SK-N-SH (cell line): ENCODE measurements at regions not wholly inside any gene's neighbourhood (a gene's known extent, or its start where the extent isn't known, plus 50 kb on each side); places are given as distances from the start of the nearest gene placed in this dataset.

Experiments
- CTCF ChIA-PET: fragments of 300-600, 350-600 bp; formaldehyde crosslinking; extraction: SDS; loops from one replicate; lab custom pipeline; 2021; lab: Yijun Ruan, JAX
- POLR2A ChIA-PET: fragments of 350-600 bp; sonication (Branson Sonifier 250); formaldehyde crosslinking; extraction: SDS; loops from one replicate; lab custom pipeline; 2020; ENCODE audit warnings: antibody characterized with exemption, inconsistent platforms; lab: Yijun Ruan, JAX
- DNase-seq: peaks from one replicate; pipeline ENCODE4 v3.0.0; 2012
- H2AFZ ChIP-seq: fragments of 200-600 bp; sonication (generic); 2 replicates; pipeline ENCODE4 v1.8.1; 2016; ENCODE audit warnings: antibody characterized with exemption, mild to moderate bottlenecking, low read depth
- H3F3A ChIP-seq: fragments of 200-600 bp; sonication (generic); replicated peaks from 2 replicates; pipeline ENCODE3; 2016; ENCODE audit warnings: antibody characterized with exemption, mild to moderate bottlenecking; ENCODE audit not compliant: insufficient read depth
- H3K27ac ChIP-seq, 2 experiments: fragments of 200-500 bp in 1 of 2; fragments of 200-600 bp in 1 of 2; sonication (Bioruptor generic) in 1 of 2; sonication (generic), shearing (Covaris generic) in 1 of 2; 2 replicates each; pipeline versions ENCODE4 v1.5.1 to v1.6.1; 2014 to 2016; ENCODE audit warnings: low read depth in 2 of 2, inconsistent platforms in 1 of 2, low read length in 1 of 2, mild to moderate bottlenecking in 1 of 2, mixed read lengths in 1 of 2
- H3K27me3 ChIP-seq: fragments of 200-600 bp; sonication (generic), shearing (Covaris generic); 2 replicates; pipeline ENCODE4 v1.6.1; 2016; ENCODE audit warnings: mixed run types; ENCODE audit not compliant: insufficient read depth
- H3K36me3 ChIP-seq, 2 experiments: fragments of 200-500 bp in 1 of 2; fragments of 200-600 bp in 1 of 2; sonication (Bioruptor generic) in 1 of 2; sonication (generic) in 1 of 2; replicated peaks in 1 of 2; 2 replicates each; pipeline versions ENCODE3 to v1.5.1; 2014 to 2016; ENCODE audit warnings: low read length in 1 of 2, mild to moderate bottlenecking in 1 of 2; ENCODE audit not compliant: insufficient read depth in 2 of 2, control insufficient read depth in 1 of 2
- H3K4me1 ChIP-seq, 2 experiments: fragments of 200-500 bp in 1 of 2; fragments of 200-600 bp in 1 of 2; sonication (Bioruptor generic) in 1 of 2; sonication (generic), shearing (Covaris generic) in 1 of 2; 2 replicates each; pipeline versions ENCODE4 v1.5.1 to v1.6.1; 2014 to 2016; ENCODE audit warnings: low read depth in 1 of 2, low read length in 1 of 2, mixed run types in 1 of 2; ENCODE audit not compliant: insufficient read depth in 2 of 2, control insufficient read depth in 1 of 2
- H3K4me2 ChIP-seq: fragments of 200-600 bp; sonication (generic), shearing (Covaris generic); 2 replicates; pipeline ENCODE4 v1.6.1; 2017; ENCODE audit warnings: mixed run types
- H3K4me3 ChIP-seq, 2 experiments: fragments of 200-500 bp in 1 of 2; fragments of 200-600 bp in 1 of 2; sonication (Bioruptor generic) in 1 of 2; sonication (generic), shearing (Covaris generic) in 1 of 2; 2 replicates each; pipeline versions ENCODE4 v1.5.1 to v1.8.1; 2014 to 2016; ENCODE audit warnings: low read depth in 2 of 2, inconsistent platforms in 1 of 2, low read length in 1 of 2, mild to moderate bottlenecking in 1 of 2, mixed read lengths in 1 of 2, moderate library complexity in 1 of 2
- H3K79me2 ChIP-seq: fragments of 200-600 bp; sonication (generic); 2 replicates; pipeline ENCODE4 v1.8.1; 2017; ENCODE audit warnings: mild to moderate bottlenecking; ENCODE audit not compliant: insufficient read depth
- H3K9ac ChIP-seq: fragments of 200-600 bp; sonication (generic); 2 replicates; pipeline ENCODE4 v1.6.1; 2017; ENCODE audit warnings: mixed run types
- H3K9me2 ChIP-seq: fragments of 200-600 bp; sonication (generic); 2 replicates; pipeline ENCODE4 v1.6.1; 2017; ENCODE audit warnings: mixed run types
- H3K9me3 ChIP-seq: fragments of 200-600 bp; sonication (generic); 2 replicates; pipeline ENCODE4 v1.6.1; 2017; ENCODE audit warnings: mixed run types, mild to moderate bottlenecking, moderate library complexity
- H4K20me1 ChIP-seq: fragments of 200-600 bp; sonication (generic); 2 replicates; pipeline ENCODE4 v1.6.1; 2017; ENCODE audit warnings: mild to moderate bottlenecking, mixed run types; ENCODE audit not compliant: insufficient read depth
- CHD2 ChIP-seq: fragments of 150-350 bp; IDR thresholded peaks from 2 replicates; pipeline ENCODE4 v1.6.1; 2018; ENCODE audit warnings: low read length; ENCODE audit not compliant: partially characterized antibody
- ELF1 ChIP-seq: IDR thresholded peaks from 2 replicates; pipeline ENCODE4 v1.4.0; 2012
- EP300 ChIP-seq, 2 experiments: IDR thresholded peaks; 2 replicates each; pipeline versions ENCODE4 v1.4.0 to v1.6.1; 2012; ENCODE audit warnings: borderline replicate concordance in 1 of 2, low read depth in 1 of 2, low read length in 1 of 2
- FOSL2 ChIP-seq: IDR thresholded peaks from 2 replicates; pipeline ENCODE4 v1.4.0; 2012; ENCODE audit warnings: low read depth, mild to moderate bottlenecking, moderate library complexity, borderline replicate concordance
- FOXJ3 ChIP-seq: sonication (generic); formaldehyde crosslinking; IDR thresholded peaks from 2 replicates; pipeline ENCODE4 v1.5.1; 2020; ENCODE audit warnings: mild to moderate bottlenecking, missing genetic modification reagents
- GABPA ChIP-seq: IDR thresholded peaks from 2 replicates; pipeline ENCODE4 v1.4.0; 2012; ENCODE audit warnings: low read depth, mild to moderate bottlenecking
- JUND ChIP-seq: IDR thresholded peaks from 2 replicates; pipeline ENCODE4 v1.4.0; 2012
- MEF2A ChIP-seq: IDR thresholded peaks from 2 replicates; pipeline ENCODE4 v1.4.0; 2012; ENCODE audit warnings: low read depth, borderline replicate concordance
- RAD21 ChIP-seq: IDR thresholded peaks from 2 replicates; pipeline ENCODE4 v1.6.1; 2012; ENCODE audit warnings: mild to moderate bottlenecking, low read length
- RCOR1 ChIP-seq: fragments of 150-350 bp; IDR thresholded peaks from 2 replicates; pipeline ENCODE4 v1.6.1; 2017; ENCODE audit warnings: antibody characterized with exemption, low read length
- SIN3A ChIP-seq: IDR thresholded peaks from 2 replicates; pipeline ENCODE4 v1.6.1; 2012; ENCODE audit warnings: low read depth, mild to moderate bottlenecking, low read length, moderate library complexity, borderline replicate concordance
- WGBS: methylation state at CpG from one replicate; pipeline ENCODE4 v1.1.6; 2017; ENCODE audit warnings: low lambda C conversion rate; 5-methylcytosine and 5-hydroxymethylcytosine counted together
- TF ChIP-seq, protein P1 (sequence below): fragments of 150-350 bp; IDR thresholded peaks from 2 replicates; pipeline ENCODE4 v1.6.1; 2017; ENCODE audit warnings: antibody characterized with exemption, low read length, low read depth, borderline replicate concordance
- TF ChIP-seq, protein P2 (sequence below): IDR thresholded peaks from 2 replicates; pipeline ENCODE4 v1.6.1; 2012; ENCODE audit warnings: mild to moderate bottlenecking, low read depth, low read length, moderate library complexity
- TF ChIP-seq, protein P3 (sequence below): fragments of 150-350 bp; IDR thresholded peaks from 2 replicates; pipeline ENCODE4 v1.6.1; 2016; ENCODE audit warnings: mild to moderate bottlenecking, low read depth, low read length

DNA sequence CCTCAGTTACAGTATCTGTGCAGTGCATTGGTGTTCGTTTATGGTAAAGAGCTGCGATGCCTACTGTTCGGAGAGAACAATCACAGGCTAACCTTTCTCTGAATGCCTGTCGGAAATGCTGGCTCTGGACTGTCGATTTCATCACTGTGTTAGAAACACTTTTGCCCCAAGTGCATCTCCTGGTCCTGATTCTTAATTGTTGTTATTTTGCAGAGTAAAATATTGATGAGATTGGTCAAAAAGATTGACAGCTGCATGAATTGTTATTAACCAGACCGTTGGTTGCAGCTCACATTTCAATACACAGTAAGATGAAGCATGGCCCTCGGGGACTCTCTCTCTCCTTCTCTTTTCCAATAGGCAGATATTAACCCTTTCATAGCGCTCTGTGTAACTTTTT, 557.4 kb upstream of the ADARB2 start:
- Histone ChIP-seq H3K36me3 (no peaks in the 10 kb centered on the region), H3K4me3 (no peak overlapping the region), H3K9me2 (no peaks in the 10 kb centered on the region), H3K9me3 (no peaks in the 10 kb centered on the region), H2AFZ (no peak overlapping the region), H3K27ac (no peak overlapping the region), H4K20me1 (no peaks in the 10 kb centered on the region), H3F3A (no peaks in the 10 kb centered on the region), H3K9ac (no peak overlapping the region), H3K27me3 (no peaks in the 10 kb centered on the region), H3K4me2 (no peak overlapping the region), H3K79me2 (no peaks in the 10 kb centered on the region), H3K4me1 (no peaks in the 10 kb centered on the region)
- ChIA-PET POLR2A (no interaction called here), CTCF (interaction anchor here (0.7 kb wide), 1 partner anchor 9 kb away, joined by 3 read pairs; no protein-coding TSS in a partner anchor)
- WGBS, result 30% methylated on average over 8 of the region's 8 CpGs
- no peak for TF ChIP-seq GABPA
- no peak for TF ChIP-seq RCOR1
- TF ChIP-seq, protein P1, sequence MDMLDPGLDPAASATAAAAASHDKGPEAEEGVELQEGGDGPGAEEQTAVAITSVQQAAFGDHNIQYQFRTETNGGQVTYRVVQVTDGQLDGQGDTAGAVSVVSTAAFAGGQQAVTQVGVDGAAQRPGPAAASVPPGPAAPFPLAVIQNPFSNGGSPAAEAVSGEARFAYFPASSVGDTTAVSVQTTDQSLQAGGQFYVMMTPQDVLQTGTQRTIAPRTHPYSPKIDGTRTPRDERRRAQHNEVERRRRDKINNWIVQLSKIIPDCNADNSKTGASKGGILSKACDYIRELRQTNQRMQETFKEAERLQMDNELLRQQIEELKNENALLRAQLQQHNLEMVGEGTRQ, result no peak
- no peak for TF ChIP-seq SIN3A
- TF ChIP-seq FOSL2, result no peak
- TF ChIP-seq FOXJ3 (CRISPR knock-in tag), result no peak
- no peak for TF ChIP-seq CHD2
- TF ChIP-seq RAD21, result no peak
- no peak for DNase-seq

DNA sequence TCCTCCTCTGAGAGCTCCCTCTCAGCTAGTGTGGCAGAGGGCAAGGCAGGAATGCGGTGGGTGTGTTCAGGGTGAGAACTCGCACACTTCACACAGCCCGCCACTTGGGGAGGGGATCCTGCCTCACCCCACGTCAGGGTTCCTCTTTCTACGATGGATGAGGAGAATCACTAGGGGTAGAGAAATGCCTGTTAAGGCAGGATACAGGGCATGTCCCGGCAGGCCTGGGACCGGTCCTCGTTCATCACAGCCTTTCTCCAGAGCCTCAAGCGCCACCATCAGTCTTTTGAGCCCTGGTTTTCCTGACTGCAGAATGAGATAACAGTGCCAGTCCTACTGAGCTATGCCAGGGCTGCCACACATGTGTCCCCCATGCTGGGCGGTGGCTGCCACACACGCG, 546.7 kb upstream of the ADARB2 start:
- Histone ChIP-seq H3K9ac (no peak overlapping the region), H2AFZ (no peak overlapping the region), H3K27me3 (no peaks in the 10 kb centered on the region), H3K27ac (no peak overlapping the region), H3F3A (no peaks in the 10 kb centered on the region), H3K9me2 (no peaks in the 10 kb centered on the region), H3K79me2 (no peaks in the 10 kb centered on the region), H4K20me1 (no peaks in the 10 kb centered on the region), H3K4me3 (no peak overlapping the region), H3K9me3 (no peaks in the 10 kb centered on the region)
- DNase-seq, result no peak
- TF ChIP-seq GABPA (no peak), ELF1 (no peak), MEF2A (no peak)
- TF ChIP-seq, protein P1, result no peak
- TF ChIP-seq, all 33 proteins: peak for 0
- H3K4me1 ChIP-seq, result no peaks in the 10 kb centered on the region; a peak in 1 of 4 replicates
- H3K4me2 ChIP-seq, result no peak overlapping the region
- ChIA-PET CTCF (no interaction called here), POLR2A (interaction anchor here (0.9 kb wide), 1 partner anchor 10 kb away, joined by 4 read pairs; no protein-coding TSS in a partner anchor)
- 30% methylated on average over 9 of the region's 12 CpGs for WGBS
- no peaks in the 10 kb centered on the region for H3K36me3 ChIP-seq

DNA sequence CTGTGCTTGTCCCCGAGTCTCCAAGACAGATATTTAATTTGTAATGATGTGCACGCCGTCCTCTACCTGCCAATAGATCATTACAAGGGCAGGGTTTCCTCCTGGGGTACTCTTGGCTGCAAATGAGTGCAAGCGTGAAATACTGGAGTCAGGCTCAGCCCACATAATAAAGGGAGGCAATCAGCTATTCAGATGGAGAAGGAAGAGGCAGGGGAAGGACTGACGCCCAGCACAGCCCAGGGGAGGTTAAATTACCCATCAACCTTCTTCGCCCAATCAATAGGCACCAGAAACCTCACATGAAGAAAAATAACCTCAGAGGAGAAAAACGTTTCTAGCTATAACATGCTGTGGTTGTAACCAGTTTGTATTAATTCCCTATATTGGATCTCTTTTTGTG, 544.9 kb upstream of the ADARB2 start:
- POLR2A ChIA-PET, result no interaction called here
- Histone ChIP-seq H3K4me3 (no peak overlapping the region), H3K9ac (no peak overlapping the region), H3F3A (no peaks in the 10 kb centered on the region), H3K27me3 (no peaks in the 10 kb centered on the region), H3K4me2 (no peak overlapping the region), H3K27ac (no peak overlapping the region), H4K20me1 (no peaks in the 10 kb centered on the region), H3K9me3 (no peaks in the 10 kb centered on the region), H3K4me1 (peaks cover 0 to 3% of the 10 kb centered on the region in 2 experiments; a peak in 1 of 4 replicates), H3K36me3 (no peaks in the 10 kb centered on the region), H2AFZ (no peak overlapping the region), H3K79me2 (no peaks in the 10 kb centered on the region), H3K9me2 (no peaks in the 10 kb centered on the region)
- WGBS, result 11% methylated on average over 7 of the region's 7 CpGs
- CTCF ChIA-PET, result interaction anchor here (1.1 to 1.5 kb wide), 2 partner anchors 10 to 21 kb away, joined by 3 to 5 read pairs; no protein-coding TSS in a partner anchor
- no peak for DNase-seq
- TF ChIP-seq, protein P2, sequence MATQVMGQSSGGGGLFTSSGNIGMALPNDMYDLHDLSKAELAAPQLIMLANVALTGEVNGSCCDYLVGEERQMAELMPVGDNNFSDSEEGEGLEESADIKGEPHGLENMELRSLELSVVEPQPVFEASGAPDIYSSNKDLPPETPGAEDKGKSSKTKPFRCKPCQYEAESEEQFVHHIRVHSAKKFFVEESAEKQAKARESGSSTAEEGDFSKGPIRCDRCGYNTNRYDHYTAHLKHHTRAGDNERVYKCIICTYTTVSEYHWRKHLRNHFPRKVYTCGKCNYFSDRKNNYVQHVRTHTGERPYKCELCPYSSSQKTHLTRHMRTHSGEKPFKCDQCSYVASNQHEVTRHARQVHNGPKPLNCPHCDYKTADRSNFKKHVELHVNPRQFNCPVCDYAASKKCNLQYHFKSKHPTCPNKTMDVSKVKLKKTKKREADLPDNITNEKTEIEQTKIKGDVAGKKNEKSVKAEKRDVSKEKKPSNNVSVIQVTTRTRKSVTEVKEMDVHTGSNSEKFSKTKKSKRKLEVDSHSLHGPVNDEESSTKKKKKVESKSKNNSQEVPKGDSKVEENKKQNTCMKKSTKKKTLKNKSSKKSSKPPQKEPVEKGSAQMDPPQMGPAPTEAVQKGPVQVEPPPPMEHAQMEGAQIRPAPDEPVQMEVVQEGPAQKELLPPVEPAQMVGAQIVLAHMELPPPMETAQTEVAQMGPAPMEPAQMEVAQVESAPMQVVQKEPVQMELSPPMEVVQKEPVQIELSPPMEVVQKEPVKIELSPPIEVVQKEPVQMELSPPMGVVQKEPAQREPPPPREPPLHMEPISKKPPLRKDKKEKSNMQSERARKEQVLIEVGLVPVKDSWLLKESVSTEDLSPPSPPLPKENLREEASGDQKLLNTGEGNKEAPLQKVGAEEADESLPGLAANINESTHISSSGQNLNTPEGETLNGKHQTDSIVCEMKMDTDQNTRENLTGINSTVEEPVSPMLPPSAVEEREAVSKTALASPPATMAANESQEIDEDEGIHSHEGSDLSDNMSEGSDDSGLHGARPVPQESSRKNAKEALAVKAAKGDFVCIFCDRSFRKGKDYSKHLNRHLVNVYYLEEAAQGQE, result no peak
- TF ChIP-seq JUND (no peak), FOXJ3 (CRISPR knock-in tag) (no peak), MEF2A (no peak), EP300 (IDR thresholded peaks at IDR 0.05; ENCODE audit: borderline replicate concordance in 1 of 2, low read depth in 1 of 2, low read length in 1 of 2) (no peak)
- TF ChIP-seq, protein P3, sequence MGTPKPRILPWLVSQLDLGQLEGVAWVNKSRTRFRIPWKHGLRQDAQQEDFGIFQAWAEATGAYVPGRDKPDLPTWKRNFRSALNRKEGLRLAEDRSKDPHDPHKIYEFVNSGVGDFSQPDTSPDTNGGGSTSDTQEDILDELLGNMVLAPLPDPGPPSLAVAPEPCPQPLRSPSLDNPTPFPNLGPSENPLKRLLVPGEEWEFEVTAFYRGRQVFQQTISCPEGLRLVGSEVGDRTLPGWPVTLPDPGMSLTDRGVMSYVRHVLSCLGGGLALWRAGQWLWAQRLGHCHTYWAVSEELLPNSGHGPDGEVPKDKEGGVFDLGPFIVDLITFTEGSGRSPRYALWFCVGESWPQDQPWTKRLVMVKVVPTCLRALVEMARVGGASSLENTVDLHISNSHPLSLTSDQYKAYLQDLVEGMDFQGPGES, result no peak
